ENCODE measurements at regions not wholly inside any gene's neighbourhood (a gene's known extent, or its start where the extent isn't known, plus 50 kb on each side); places are given as distances from the start of the nearest gene placed in this dataset.

DNA sequence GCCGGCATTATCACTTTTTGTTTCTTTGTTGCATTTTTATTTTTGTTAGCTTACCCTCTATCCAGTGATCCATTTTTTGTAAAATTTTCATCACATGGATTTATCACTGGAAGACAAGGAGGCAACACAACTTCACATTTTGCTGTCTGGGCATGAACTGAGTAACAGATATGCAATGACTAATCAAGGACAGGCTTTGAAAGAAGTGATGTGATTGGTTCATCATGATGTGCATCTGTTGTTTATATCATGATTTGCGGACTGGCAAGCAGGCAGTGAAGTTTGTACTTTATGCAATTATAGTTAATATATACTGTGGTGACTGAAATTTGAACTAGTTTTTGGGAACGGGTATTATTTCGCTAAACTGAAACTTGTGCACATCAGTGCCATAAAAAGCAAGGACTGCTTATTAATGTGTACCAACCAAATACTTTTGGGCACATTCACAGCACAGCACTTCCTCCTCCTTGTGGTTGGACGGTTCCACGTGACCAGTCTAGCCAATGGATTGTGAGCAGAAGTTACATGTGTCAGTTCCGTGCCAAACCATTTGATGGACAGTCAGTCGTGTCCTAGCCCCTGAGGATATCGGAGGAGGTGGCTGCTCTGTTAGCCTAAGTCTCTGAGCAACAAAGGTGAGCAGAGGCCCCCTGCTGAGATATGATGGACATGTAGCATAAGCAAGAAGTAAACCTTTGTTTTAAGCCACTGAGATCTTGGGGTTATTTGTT is 201.4 kb upstream of the SIX2 start:
- peak; percentile 15 for DNase-seq

GRCh38 chr2:45209875-45210274 is 200.6 kb upstream of the SIX2 start:
- DNase-seq, result no peak

GRCh38 chr2:45209302-45209701 is 200.1 kb upstream of the SIX2 start:
- DNase-seq, result no peak

DNA sequence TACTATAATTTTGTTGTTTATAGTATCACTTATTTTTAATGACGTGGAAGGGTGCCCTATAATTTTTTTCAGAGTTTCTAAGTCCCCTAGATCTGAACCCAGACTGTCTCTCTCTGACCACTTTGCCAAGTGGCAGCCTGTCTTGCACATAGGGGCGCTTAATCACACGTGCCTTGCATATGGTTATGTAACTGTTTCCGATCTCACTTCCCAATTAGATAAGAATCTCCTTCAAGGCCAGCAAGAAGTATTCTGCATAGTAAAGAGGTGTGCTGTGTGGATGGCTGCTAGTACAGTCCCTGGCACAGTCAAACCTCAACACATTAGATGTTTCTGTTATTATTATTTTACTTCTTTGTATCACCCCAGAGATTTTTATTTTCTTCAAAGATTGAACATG is 197.8 kb upstream of the SIX2 start:
- DNase-seq, result no peak

GRCh38 chr2:45205985-45206384 is 196.7 kb upstream of the SIX2 start:
- DNase-seq, result no peak

- no peak for DNase-seq
Observed at GRCh38 chr2:45205480-45205879, 196.2 kb upstream of the SIX2 start.

- DNase-seq, result no peak
Observed at GRCh38 chr2:45203400-45203799, 194.1 kb upstream of the SIX2 start.

DNA sequence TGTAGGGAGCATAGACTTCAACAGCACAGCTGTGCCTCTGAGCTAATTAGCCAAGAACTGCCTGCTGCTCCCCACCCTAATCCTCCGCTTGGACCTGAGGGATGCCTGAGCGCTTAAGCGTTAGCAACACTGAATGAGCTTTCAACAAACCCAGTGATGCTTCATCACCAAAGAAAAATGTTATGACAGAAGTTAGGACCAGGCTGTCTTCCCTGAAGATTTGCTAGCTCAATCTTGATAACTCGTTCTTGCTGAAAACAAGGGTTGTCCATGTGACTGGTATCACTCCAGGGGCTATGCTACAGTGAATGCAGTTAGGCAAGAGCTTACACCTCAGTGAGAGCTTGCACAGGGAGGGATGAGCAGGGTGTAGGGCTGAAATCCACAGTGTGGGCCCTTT is 190.7 kb upstream of the SIX2 start:
- DNase-seq, result peak; percentile 68

GRCh38 chr2:45195916-45196315 is 186.7 kb upstream of the SIX2 start:
- no peak for DNase-seq

DNA sequence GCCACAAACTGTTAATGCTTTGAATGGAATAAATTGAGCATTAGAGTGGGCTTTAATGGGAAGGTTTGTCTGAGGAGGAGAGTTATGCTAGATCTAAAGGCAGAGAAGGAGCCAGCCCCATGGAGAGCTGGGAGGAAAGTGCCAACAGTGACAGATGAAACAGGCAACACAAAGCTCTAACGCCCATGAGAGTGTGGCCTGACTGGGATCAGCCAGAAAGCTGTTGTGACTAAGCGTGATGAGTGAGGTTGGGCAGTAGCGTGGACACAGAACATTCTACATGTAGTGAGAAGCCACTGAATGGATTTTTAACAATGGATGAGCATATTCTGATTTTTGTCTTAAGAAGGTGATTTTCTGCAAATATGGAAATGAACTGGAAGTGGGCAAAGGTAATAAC is 185.3 kb upstream of the SIX2 start:
- no peak for DNase-seq

DNA sequence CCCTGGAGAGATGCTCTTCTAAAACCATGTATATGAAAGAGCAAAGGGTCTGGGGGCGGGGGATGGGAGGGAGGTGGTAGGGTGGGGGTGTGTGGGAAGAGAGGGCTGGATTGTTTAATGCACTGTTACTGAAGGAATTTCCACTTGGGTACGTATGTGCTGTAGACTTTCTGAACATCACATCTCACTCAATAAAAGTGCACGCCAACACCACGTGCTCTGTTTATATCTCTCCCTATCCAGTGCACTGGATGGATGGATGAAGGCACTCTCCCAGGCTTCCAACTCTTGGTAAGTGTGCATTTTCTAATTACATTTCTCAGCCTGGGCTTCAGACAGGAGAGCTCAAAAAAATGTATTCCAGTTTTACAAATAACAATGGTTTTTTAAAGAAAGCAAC is 184.3 kb upstream of the SIX2 start:
- no peak for DNase-seq

DNA sequence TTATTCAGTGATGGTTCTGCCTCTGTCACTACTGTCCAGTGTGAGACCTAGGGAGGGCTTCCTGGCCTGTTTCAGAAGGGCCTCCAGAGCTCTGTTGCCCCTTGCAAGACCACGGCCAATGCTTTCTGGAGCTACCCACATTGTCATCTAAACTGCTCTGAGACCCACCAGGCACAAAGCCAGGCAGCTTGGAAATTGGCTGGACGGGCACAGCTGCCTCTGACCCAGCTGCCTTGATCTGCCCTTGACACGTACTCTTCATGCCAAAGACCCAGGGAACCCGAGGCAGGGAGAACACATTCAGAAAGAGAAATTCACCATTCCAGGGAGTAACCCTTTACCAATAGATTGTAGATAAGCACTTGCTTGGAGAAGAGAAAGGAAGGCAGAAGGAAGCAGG is 183.7 kb upstream of the SIX2 start:
- no peak for DNase-seq

- no peak for DNase-seq
Observed at GRCh38 chr2:45192481-45192880, 183.2 kb upstream of the SIX2 start.

- no peak for DNase-seq
Observed at GRCh38 chr2:45191976-45192375, 182.7 kb upstream of the SIX2 start.

GRCh38 chr2:45191146-45191863 is 182.1 kb upstream of the SIX2 start:
- DNase-seq, result peak; percentile 31

GRCh38 chr2:45190481-45190942 is 181.3 kb upstream of the SIX2 start:
- DNase-seq, result peak; percentile 60

DNA sequence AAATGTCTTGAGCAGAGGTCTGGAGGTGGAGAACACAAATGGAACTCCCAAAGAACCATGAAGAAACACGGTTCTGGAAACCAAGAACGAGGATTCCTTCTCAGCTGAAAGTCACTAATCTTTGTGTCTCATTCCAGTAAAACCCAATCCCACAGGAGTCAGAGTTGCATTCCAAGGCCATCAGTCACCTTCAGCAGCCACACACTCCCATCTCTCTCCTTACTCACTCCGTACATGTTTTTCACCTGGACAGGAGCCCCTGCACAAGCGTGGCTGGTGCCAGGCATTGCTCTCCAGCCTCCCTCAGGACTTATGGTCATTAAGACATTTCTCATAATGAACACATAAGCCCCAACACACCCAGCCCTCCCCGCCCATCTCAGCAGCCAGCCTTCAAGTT is 175.4 kb upstream of the SIX2 start:
- DNase-seq, result peak; percentile 84

GRCh38 chr2:45182667-45183295 is 173.5 kb upstream of the SIX2 start:
- peak; percentile 75 for DNase-seq

- DNase-seq, result peak; percentile 13
Observed at GRCh38 chr2:45180779-45181178, 171.5 kb upstream of the SIX2 start.

DNA sequence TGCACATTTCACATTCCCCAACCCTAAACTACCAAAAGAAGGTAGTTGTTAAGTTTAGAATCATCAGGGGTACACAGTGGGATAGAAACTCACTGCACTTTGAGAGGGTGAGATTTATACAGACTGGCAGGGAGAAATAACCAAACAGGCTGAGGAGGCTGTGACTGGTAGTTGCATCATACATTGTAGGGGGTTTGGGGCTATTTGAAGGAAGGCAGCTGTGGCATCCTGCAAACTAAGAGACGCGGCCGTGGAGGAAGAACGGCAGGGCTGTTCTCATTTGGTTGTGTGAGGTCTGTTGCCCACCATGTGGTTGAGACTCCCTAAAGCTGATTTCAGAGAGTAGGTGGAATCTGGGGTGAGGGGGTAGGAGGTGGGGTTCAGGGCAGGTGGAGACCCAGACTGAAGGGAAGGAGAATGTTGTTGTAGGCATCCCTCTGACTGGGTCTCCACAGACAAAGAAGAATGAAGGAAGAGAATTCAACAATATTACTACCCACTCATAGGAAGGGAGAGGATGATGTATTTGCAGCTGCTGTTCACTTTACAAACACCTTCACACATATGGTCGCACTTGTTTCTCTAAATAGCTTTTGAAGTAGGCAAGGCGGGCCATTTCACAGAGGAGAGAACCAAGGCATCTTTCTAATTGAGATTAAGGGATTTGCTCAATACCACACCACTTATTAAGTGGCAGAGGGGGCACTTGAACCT is 170.9 kb upstream of the SIX2 start:
- DNase-seq, result peak; percentile 71

DNA sequence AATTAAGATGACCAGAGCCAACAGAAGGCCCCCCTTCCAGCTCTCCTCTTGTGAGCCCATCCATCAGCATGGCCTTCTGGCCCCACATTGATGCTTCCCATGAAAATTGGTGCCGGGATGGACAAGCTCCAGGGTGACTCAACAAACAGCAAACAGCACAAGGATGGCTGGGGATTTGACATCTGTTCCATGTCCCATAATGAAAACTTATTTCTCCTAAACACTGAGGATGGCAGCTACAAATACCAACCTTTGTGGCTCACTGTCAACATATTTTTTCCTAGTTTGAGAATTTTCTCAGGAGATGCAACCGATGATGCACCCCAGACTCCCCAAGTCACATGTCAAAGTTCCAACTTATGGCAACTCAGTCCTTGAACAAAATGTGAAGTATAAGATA is 169.6 kb upstream of the SIX2 start:
- peak; percentile 36 for DNase-seq

GRCh38 chr2:45178359-45178758 is 169.1 kb upstream of the SIX2 start:
- DNase-seq, result peak; percentile 27

- peak; percentile 96 for DNase-seq
Observed at GRCh38 chr2:45177870-45178269, 168.6 kb upstream of the SIX2 start.
